ENCODE measurements at regions not wholly inside any gene's neighbourhood (a gene's known extent, or its start where the extent isn't known, plus 50 kb on each side); places are given as distances from the start of the nearest gene placed in this dataset.

GRCh38 chr6:113147544-113147943 is 709.6 kb upstream of the MARCKS start:
- BruUV-seq (replicated peaks) = no TSS peak
- no peak for DNase-seq (ENCODE audit: low read depth, low spot score)
- CTCF ChIA-PET = no interaction called here
- no peak overlapping the region for H2AFZ ChIP-seq (ENCODE audit: low read depth, low read length, poor library complexity, severe bottlenecking)
- H3K9me2 ChIP-seq (ENCODE audit: insufficient read depth) = no peaks in the 10 kb centered on the region
- H3K36me3 ChIP-seq (ENCODE audit: control insufficient read depth in 1 of 2, insufficient read depth in 2 of 2, low read length in 2 of 2) = no peaks in the 10 kb centered on the region
- H3K27ac ChIP-seq (ENCODE audit: low read depth, low read length) = no peak overlapping the region
- H3K4me1 ChIP-seq (ENCODE audit: control insufficient read depth in 1 of 2, insufficient read depth in 2 of 2, low read length in 2 of 2) = no peaks in the 10 kb centered on the region
- TF ChIP-seq FOSL1 (IDR thresholded peaks at IDR 0.05; ENCODE audit: low read depth) (no peak), JUND (IDR thresholded peaks at IDR 0.05) (no peak), POLR2AphosphoS5 (IDR thresholded peaks at IDR 0.05; ENCODE audit: low read depth, low read length) (no peak), SRF (IDR thresholded peaks at IDR 0.05; ENCODE audit: low read depth) (no peak), CBX3 (IDR thresholded peaks at IDR 0.05; ENCODE audit: low read depth) (no peak), YY1 (IDR thresholded peaks at IDR 0.05; ENCODE audit: extremely low read depth, insufficient replicate concordance, low read depth, low read length) (no peak), SIN3A (IDR thresholded peaks at IDR 0.05; ENCODE audit: low read depth) (no peak), EZH2phosphoT487 (IDR thresholded peaks at IDR 0.05; ENCODE audit: borderline replicate concordance) (no peak), MAX (IDR thresholded peaks at IDR 0.05) (no peak), EZH2 (IDR thresholded peaks at IDR 0.05) (no peak), CEBPB (IDR thresholded peaks at IDR 0.05; ENCODE audit: low read depth) (no peak), TCF7L2 (IDR thresholded peaks at IDR 0.05; ENCODE audit: borderline replicate concordance, extremely low read depth, insufficient read depth, insufficient read length) (no peak)
- TF ChIP-seq, protein P1, sequence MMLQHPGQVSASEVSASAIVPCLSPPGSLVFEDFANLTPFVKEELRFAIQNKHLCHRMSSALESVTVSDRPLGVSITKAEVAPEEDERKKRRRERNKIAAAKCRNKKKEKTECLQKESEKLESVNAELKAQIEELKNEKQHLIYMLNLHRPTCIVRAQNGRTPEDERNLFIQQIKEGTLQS (IDR thresholded peaks at IDR 0.05) = no peak
- TF ChIP-seq, protein P2, sequence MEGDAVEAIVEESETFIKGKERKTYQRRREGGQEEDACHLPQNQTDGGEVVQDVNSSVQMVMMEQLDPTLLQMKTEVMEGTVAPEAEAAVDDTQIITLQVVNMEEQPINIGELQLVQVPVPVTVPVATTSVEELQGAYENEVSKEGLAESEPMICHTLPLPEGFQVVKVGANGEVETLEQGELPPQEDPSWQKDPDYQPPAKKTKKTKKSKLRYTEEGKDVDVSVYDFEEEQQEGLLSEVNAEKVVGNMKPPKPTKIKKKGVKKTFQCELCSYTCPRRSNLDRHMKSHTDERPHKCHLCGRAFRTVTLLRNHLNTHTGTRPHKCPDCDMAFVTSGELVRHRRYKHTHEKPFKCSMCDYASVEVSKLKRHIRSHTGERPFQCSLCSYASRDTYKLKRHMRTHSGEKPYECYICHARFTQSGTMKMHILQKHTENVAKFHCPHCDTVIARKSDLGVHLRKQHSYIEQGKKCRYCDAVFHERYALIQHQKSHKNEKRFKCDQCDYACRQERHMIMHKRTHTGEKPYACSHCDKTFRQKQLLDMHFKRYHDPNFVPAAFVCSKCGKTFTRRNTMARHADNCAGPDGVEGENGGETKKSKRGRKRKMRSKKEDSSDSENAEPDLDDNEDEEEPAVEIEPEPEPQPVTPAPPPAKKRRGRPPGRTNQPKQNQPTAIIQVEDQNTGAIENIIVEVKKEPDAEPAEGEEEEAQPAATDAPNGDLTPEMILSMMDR (IDR thresholded peaks at IDR 0.05 in 2 of 3, conservative IDR thresholded peaks at IDR 0.05 in 1 of 3; ENCODE audit: borderline replicate concordance in 1 of 3, insufficient read depth in 1 of 3, low read depth in 2 of 3, low read length in 2 of 3) = no peak
- H3K79me2 ChIP-seq (ENCODE audit: insufficient read depth, low read length) = no peaks in the 10 kb centered on the region
- ATAC-seq = no peak
- POLR2A ChIA-PET = no interaction called here
- H3K4me2 ChIP-seq (ENCODE audit: low read length) = no peak overlapping the region
- RAD21 ChIA-PET (ENCODE audit: low non-redundant PET in 1 of 2, low total read pairs in 2 of 2, uncharacterized antibody in 2 of 2, unreplicated experiment in 2 of 2) = no interaction called here
- H4K20me1 ChIP-seq (ENCODE audit: insufficient read depth) = no peaks in the 10 kb centered on the region
- no peaks in the 10 kb centered on the region for H3K27me3 ChIP-seq (ENCODE audit: insufficient read depth, low read length)
- H3K9me3 ChIP-seq (ENCODE audit: control insufficient read depth in 1 of 2, insufficient read depth in 1 of 2, low read depth in 1 of 2, low read length in 2 of 2) = no peaks in the 10 kb centered on the region
- no peak overlapping the region for H3K9ac ChIP-seq (ENCODE audit: low read length)
- no peak overlapping the region for H3K4me3 ChIP-seq (replicated peaks in 1 of 2; ENCODE audit: low read depth in 1 of 2, low read length in 2 of 2)
- intact Hi-C loops (cut with micrococcal nuclease) = no loop called here
